ENCODE measurements at regions not wholly inside any gene's neighbourhood (a gene's known extent, or its start where the extent isn't known, plus 50 kb on each side); places are given as distances from the start of the nearest gene placed in this dataset.
"Not testable (repeated sequence)": the region's sequence is repeated elsewhere in the genome, so short reads cannot be mapped to it uniquely, and the experiment has no call there.

GRCh38 chr2:4792126-4792525 is 900.1 kb upstream of the SOX11 start:
- no peak overlapping the region for H3K4me3 ChIP-seq (replicated peaks in 1 of 2; ENCODE audit: low read depth in 2 of 2, low read length in 2 of 2)
- DNase-seq (ENCODE audit: low read depth in 2 of 2): no peak
- TF ChIP-seq, protein P1, sequence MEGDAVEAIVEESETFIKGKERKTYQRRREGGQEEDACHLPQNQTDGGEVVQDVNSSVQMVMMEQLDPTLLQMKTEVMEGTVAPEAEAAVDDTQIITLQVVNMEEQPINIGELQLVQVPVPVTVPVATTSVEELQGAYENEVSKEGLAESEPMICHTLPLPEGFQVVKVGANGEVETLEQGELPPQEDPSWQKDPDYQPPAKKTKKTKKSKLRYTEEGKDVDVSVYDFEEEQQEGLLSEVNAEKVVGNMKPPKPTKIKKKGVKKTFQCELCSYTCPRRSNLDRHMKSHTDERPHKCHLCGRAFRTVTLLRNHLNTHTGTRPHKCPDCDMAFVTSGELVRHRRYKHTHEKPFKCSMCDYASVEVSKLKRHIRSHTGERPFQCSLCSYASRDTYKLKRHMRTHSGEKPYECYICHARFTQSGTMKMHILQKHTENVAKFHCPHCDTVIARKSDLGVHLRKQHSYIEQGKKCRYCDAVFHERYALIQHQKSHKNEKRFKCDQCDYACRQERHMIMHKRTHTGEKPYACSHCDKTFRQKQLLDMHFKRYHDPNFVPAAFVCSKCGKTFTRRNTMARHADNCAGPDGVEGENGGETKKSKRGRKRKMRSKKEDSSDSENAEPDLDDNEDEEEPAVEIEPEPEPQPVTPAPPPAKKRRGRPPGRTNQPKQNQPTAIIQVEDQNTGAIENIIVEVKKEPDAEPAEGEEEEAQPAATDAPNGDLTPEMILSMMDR (IDR thresholded peaks at IDR 0.05; ENCODE audit: low read depth, low read length): no peak

DNA sequence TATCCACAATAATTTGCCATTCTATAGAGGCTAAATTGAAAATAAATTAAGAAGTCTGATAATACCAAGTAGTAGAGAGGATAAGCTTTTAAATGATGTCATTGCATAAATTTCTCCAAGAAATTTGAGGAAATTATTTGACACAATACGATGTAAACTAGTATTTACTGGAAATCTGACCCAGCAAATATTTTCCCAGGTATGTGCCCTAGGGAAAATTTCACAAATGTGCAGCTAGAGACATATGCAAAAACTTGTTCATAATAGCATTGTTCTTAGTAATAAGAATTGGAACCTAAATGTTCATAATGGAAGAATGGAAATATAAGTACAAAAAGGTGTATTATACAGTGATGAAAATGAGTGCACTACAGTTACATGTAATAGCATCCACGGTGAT is 888.8 kb upstream of the SOX11 start:
- TF ChIP-seq, protein P1 (IDR thresholded peaks at IDR 0.05; ENCODE audit: low read depth, low read length): no peak
- DNase-seq (ENCODE audit: low read depth in 2 of 2): no peak
- no peak overlapping the region for H3K4me3 ChIP-seq (replicated peaks in 1 of 2; ENCODE audit: low read depth in 2 of 2, low read length in 2 of 2)

DNA sequence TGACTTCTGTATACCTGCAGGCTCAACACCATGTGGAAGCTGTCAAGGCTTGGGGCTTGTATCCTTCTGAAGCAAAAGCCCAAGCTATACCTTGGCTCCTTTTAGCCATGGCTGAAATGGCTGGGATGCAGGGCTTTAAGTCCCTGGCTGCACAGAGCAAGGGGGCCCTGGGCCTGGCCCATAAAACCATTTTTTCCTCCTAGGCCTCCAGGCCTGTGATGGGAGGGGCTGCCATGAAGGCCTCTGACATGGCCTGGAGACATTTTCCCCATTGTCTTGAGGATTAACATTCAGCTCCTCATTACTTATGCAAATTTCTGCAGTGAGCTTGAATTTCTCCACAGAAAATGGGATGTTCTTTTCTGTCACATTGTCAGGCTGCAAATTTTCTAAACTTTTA is 878.0 kb upstream of the SOX11 start:
- not testable (repeated sequence) for DNase-seq (ENCODE audit: low read depth in 2 of 2); H3K4me3 ChIP-seq (replicated peaks in 1 of 2; ENCODE audit: low read depth in 2 of 2, low read length in 2 of 2)

DNA sequence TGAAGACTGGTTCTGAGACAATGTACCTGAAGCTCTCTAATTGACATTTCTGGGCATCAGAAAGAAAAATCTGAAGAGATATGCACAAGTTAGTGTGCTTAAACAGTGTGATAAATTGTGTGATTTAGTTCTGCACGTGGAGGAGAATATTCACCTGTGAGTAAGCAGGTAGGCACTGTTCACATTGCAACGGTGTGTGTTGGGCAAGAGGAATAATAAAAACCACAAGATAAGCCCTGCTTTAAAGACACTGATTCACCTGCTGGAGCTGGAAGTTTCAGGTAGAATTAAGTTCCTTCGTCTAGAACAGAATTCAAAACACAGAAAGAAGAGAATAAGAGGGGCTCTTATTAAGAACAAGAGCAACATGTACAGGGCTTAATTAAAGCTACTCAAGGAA is 864.3 kb upstream of the SOX11 start:
- DNase-seq (ENCODE audit: low read depth in 2 of 2): no peak
- no peak overlapping the region for H3K4me3 ChIP-seq (replicated peaks in 1 of 2; ENCODE audit: low read depth in 2 of 2, low read length in 2 of 2)
- TF ChIP-seq, protein P1 (IDR thresholded peaks at IDR 0.05; ENCODE audit: low read depth, low read length): no peak

DNA sequence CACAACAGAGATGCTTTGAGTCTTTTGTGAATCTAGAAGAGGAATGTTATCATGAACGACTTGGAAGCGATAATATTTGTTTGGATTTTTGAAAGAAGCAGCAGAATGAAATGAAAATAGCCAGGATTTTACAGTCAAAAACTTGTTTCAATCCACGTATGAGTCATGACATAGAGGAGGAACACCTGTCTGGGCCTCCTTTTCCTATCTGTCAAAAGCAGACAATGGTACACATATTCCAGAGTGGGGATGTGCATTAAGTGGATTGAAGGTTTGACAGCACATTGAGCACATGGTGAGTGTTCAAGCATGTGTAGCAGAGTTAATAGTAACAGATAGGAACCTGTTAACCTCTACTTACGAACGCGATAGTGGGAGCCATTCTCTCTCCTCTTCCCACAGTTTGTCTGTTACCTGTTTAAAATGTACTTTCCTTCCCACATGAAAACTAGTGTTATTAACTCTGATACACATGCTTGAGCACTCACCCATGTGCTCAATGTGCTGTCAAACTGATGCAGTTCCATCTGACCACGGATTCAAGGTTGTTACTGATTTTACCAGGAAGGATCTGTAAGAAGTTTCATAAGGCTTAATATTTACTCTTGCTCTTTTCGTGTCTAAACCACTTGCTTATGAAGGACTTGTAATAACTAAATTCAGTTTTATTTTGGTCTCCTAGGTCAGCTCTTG is 863.4 kb upstream of the SOX11 start:
- DNase-seq (ENCODE audit: low read depth in 2 of 2): no peak
- TF ChIP-seq, protein P1 (IDR thresholded peaks at IDR 0.05; ENCODE audit: low read depth, low read length): no peak
- H3K4me3 ChIP-seq (replicated peaks in 1 of 2; ENCODE audit: low read depth in 2 of 2, low read length in 2 of 2): no peak overlapping the region

DNA sequence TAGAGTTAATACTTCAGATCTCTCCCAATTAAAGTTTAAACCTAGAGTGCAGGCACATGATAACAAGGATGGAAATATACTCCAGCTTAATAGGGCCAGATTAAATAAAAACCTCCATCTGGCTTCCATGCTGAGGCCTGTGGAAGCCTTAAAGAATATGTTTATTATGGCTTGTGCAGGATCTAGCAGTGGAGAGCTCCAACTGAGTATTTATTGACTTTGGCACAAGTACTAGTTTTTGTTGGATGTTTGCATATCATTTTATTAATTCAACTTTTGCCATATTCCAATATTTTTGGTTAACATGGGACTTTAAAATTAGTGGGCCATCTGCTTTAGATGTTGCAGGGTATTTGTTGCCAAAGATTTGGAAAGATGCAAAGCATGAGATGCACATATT is 860.4 kb upstream of the SOX11 start:
- TF ChIP-seq, protein P1 (IDR thresholded peaks at IDR 0.05; ENCODE audit: low read depth, low read length): no peak
- DNase-seq (ENCODE audit: low read depth in 2 of 2): no peak
- no peak overlapping the region for H3K4me3 ChIP-seq (replicated peaks in 1 of 2; ENCODE audit: low read depth in 2 of 2, low read length in 2 of 2)

- no peak overlapping the region for H3K4me3 ChIP-seq (replicated peaks in 1 of 2; ENCODE audit: low read depth in 2 of 2, low read length in 2 of 2)
- DNase-seq (ENCODE audit: low read depth in 2 of 2): no peak
- TF ChIP-seq, protein P1 (IDR thresholded peaks at IDR 0.05; ENCODE audit: low read depth, low read length): no peak
These were observed 859.5 kb upstream of the SOX11 start for GRCh38 chr2:4832642-4833041.

Measured in cardiac fibroblast (primary cell).